Endometrium (tissue), 2 donors: ENCODE measurements at regions not wholly inside any gene's neighbourhood (a gene's known extent, or its start where the extent isn't known, plus 50 kb on each side); places are given as distances from the start of the nearest gene placed in this dataset.

Experiments used
- FAIRE-seq: peaks from 2 replicates; lab custom pipeline; 2012; peaks lifted over from hg19 to GRCh38; lab: Jason Lieb, UNC
- donor health status: control.
- donor health status: control.

DNA sequence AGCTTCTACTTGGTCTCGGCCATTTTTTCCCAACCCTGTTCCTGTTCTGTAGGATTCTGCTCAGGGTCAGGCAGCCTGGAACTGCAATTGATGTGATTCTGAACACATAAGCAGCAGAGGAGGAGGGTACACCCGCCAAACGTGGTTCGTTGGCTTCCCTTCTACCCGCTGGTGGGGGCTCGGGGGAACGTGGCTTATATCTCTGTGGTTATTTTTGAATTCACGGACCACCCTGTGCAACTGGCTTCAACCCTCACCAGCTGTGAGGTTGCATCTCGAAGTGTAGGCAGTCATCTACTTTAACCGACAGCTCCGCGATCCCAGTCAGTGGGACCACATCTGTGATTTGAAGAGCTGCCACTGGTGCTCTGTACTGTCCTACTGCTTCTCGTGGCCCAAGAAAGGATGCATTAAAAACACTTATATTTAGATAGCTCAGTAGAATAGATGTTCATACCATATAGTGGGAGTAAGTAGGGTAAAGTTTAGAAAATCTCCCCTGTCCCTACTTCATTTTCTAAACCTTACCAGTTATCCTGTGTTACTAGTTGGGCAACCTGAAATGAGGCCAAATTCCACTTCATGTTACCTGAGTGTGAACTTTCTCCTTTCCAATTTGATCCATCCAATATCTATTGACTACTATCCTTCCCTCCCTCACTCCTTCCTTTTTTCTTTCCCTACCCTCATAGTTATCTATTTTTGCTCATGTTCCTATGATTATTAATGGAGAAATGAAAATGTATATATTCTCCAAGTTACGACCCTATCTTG, 80.4 kb upstream of the BCOR start:
- FAIRE-seq, result no peak

DNA sequence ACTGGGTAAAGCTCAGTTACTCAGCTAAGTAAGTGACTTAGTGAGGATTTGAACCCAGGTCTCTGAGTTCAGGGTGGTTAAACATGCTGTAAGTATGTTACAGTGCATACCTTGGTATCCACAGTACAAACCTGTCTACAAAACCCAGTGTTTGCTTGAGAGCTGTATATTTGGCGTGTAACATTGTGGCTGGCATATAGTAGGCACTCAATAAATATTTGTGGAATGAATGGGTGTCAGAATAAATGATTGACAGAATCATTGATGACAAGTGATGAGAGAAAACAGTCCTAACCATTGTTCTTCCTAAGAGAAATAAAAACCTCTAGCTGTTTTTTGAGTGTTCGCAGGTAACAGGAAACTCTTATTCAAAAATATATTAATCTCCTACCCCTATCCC, 79.7 kb upstream of the BCOR start:
- FAIRE-seq, result no peak

GRCh38 chrX:40177117-40177430, 79.3 kb upstream of the BCOR start:
- no peak for FAIRE-seq

DNA sequence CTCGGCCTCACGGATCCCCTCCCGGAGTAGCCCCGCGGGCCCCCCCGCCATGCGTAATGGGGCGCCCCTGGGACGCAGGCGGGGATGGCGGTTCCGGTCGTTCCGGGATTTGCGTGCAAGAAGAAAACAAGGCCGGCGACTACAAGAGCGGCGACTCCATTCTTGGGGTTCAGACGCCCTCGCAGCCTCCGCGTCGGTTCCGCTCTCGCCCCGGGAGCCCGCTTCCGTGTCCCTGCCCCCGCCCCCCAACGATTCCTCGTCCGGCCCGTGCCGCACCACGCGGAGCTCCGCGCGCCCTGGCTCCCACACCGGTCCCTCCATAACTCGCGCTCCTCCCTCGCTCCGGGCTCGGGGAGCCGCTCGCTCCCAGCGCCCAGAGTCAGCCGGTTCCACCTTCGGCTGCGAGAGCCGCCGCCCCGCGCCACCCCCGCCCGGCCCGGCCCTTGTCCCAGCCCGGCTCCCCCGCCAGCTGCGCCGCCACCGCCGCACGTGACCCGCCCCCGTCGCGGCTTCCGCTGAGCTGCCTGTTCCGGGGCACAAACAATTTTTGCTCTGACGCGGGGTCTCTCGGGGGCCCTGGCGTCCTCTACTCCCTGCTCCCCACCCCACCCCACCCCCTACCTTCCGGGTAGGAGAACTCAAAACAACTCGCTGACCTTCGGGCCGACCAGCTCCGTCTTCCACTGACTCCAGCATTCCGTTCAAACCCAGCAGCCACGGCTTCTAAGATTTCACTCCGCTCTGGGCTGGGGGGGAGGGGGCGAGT, 78.8 kb upstream of the BCOR start:
- no peak for FAIRE-seq

DNA sequence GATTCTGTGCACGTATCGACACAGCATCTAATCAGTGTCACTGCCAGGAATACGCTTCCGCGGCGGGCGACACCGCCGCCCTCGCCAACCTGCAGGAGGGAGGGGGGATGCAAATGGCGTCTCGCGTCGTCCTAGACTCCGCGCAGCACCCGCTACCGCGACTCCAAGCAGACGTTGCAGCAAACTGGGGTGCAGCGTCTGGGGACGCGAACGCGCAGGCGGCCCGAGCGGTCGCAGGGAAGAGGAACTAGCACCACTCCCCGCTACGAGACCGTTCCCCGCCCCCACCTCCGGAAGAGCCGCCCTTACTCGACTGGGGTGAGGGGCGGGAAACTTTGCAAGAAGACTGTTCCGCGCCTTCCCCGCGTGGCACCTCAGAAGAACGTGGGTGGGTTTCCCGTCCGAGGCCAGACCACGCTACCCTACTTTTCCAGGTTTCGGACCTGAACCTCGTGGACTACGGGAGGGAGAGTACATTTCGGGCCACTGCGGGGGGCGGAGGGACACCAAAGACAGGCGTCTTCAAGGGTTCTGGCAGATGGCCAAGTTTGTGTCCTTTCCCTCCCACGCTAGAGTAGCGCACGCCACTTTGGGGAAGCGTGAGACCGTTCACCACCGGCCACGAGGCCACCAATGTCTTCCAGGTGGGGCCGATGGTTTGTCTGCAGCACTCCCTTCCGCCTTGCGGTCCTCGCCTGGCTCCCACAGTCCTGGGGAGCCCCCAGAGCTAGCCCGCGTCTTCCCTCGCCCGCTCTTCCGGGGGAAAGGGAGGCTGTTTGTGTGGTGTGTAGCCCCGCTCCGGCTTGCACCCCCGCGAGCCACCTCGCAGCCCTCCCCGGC, 78.0 kb upstream of the BCOR start:
- no peak for FAIRE-seq

DNA sequence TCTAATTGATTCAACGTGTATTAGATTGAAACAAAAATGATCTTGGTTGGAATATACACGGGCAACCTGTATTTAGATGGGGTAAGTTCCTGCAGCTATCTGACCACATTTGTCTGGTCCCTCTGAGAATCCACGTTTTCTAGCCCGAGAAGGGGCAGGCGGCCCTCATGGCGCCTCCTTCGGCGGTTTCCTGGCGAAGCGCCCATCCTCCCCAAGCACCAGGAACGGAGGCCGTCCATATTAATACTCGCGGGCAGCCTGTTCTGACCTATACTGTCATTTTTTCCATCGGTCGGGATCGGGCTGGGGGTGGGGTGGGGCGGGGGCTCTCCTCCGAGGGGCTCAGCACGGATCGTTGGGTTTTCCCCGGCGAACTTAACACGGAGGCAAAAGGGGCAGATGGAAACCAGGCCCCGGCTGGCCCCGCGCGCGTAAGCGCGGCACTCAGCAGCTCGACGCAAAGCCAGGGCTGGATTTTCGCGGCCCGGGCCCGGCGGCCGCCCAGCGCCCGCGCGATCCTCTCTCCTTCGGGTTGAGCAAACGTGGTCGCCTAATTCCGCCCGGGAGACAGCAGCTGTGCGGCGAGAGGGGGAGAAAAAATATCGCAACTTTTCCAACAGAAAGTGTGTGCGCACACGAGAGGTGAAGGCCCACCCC, 77.2 kb upstream of the BCOR start:
- FAIRE-seq, result no peak

DNA sequence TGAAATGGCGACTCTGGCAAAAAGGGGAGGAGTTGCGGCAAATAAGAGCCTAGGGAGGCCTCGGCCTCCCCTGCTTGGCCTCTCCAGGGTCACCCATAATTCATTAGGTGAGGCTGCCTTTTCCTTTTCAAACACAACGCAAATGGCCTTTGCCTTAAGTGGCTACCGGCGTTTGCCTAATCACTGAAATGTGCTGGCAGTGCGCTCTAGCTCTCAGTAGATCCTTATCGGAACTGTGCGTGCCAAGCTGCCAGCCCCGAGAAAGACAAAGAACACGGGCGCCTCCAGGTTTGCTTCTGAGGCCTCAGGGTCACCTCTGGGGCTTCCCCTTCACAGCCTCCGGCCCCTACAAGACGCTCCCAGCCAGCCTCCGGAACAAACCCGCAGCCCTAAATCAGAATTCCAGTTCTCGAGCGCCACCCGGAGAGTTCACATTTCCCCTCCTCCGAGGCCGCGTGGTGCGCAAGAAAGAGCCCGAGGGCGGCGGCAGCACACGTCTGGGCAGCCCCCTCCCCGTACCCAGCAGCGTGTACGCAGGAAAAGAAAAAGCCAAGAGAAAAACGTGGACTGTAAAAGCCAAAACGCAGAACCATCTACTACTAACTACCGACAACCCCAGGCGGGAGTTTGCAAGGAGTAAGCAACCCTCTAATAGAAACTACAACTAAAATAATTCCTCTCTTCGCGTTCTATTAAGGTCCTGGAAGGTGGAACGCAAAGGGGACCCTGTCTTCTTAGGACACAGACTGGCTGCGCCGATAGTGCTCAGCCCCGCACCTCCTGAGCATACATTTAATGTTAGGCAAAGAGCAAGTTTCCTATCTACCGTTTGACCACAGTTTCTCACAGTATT, 76.5 kb upstream of the BCOR start:
- FAIRE-seq, result no peak

DNA sequence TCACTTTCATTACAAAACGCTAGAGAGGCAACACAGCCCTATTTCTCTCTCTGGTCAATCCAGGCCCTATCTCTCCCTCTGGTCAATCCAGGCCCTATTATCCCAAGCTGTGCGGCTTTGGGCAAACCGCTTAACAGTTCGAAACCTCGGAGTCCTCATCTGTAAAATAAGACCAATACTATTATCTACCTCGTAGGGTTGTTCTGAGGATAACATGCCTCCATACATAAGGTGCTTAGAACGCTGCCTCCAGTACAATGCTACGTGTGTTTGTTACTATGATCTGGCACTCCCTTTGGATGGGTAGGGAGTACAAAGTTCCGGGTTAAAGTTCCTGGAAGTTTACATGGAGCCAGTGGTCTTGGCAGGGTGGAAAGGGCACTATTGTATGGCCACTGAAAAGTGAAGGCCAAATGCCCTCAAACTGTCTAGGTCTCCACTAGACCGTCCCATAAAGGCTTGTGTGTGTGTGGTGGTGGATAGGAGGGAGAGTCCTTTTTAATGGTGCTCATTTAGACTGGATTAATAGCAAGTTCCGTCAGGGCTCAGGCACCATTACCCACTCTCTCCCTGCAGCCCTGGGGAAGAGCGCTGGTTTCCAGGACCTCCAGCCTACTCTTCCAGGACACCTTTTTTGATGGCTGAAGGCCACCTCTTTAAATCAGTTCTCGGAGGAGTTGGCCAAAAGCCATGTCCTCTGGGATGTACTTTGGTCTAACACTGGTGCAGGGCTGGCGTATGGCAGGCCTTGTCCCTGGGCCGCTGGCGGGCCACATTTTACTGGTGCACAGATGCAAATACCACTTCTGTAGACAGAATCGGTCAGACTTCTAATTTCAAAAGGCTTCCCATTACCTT, 75.6 kb upstream of the BCOR start:
- FAIRE-seq, result no peak

- no peak for FAIRE-seq
These were observed 74.8 kb upstream of the BCOR start for GRCh38 chrX:40172401-40173142.

DNA sequence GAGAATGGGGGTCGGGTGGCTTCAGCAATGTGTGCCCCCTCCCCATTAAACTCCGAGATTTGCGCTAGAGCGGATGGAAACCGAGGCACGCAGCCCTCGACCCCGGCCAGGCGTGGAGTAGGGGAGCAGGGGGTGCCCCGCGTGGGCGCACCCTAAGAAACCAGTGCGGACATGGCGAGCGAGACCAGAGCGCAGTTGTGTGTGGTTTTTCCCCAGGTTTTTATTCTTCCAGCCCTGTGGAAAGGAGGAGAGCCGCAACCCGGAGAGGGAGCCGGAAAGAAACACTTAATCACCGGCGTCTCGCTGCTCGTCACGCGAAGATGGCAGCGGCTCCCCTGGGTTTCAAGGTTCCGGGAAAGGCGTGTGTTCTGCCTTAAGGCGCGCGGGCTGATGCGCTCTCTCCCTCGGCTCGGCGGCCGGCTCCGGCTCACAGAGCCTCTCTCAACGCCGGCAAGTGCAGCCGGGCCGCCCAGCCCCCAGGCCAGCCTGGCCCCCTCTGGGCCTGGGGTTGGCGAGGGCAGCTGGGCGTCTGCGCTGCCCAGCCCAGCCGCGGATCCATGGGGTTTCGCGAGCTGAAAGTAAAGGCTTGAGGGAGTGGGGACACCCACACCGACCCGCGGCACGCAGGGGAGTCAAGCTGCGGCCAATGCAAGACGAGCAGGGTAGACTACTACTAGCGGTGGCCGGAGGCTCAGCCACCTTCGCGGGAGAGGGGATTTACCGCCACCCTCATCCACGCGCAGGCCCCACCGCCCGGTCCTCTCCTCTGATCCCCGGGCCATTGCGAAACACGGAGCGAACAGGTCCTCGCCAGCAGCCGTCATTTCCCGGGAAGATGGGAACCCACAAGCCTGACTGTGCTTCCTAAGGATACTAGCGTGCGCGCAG, 74.0 kb upstream of the BCOR start:
- no peak for FAIRE-seq

DNA sequence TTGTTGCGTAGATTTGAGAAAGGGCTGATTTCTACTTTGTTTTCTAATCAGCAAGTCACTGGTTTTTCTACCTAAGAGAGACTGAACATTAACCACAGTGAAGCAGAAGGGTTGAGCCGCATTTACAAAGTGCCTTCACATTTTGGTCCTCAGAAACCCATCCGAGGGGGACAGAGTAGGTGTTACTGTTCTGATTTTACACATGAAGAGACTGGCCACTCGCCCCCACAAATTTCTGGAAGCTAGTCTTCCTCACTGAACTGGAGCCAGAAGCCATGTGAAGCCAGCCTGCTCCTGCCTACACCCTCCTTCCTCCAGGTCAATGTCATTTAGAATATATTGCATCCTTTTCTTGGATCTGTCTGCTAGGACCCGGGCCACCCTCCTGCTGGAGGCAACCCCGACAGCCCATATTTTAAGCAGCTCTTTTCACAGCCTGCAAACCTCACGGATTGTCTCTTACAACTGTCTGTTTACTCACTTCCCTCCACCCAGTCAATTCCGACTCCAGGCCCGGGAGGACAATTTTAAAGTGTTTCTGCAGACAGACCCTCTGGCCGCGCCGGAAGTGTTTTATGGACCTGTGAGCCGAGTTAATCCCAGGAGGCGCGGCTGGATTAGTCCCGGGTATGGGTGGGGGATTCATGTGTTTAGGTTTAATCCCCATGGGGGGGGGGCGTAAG, 73.2 kb upstream of the BCOR start:
- no peak for FAIRE-seq

DNA sequence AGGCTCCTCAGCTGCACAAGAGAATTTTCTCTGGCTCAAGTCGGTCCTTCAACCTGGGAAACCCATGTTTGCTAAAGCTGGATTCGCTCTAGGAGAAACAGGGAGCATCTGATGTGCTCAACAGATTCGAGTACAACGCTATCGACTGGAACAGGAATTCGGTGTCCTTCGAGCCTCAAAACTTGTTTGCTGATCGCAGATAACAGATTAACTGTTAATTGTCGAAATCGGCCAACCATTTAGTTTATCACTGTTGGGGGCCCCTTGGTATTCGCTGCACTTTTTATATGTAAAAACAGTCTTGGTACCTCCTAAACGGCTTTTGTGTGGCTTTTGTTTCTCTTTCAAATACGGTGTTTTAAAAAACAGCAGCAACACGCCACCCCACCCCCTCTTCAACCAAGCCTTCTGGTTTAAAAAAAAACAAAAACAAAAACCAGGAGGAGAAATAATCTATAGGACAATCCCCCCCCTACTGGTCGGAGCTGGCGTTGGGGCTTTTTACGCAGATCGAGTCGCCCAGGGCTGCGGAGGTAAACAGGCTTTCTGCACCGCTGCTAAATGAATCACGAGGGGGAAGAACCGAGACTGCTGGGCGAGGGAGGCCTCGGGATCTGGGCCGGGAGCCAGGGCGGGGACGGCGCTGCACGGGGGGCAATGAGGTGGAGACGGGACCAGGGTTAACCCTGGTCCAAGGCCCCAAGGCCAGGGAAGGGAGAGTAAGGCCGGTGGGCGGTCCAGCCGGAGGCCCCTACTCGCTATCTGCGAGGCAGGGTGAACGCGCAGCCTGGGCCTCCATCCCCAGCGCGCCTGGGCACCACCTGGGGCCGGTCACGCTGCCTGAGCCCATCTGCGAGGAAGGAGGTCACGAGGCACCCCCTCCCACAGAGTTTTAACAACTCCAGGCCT, 71.7 kb upstream of the BCOR start:
- FAIRE-seq, result no peak

DNA sequence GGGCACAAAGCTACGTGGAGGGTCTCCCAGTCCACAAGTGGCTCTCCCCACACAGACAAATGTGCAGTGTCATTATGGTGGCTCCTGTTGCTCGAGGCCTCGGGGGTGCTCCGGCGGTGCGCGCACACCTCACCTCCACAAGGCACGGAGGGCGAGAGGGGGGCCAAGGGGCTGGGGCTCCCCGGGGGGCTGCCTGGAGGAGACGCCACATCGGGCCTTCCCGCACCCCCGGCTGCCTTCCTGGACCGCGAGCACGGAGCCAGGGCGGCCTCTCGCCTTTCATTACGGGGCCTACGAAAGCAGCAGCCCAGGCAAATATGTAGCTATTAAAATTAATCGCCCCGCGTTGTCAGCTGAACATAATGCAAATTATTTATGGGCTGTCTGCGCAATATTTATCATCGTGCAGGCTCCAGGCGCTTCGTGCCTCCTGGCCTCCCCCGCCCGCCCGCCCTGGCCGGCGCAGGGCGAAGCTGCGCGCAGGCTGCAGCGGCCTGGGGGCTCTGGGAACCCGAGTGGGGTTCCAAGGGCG, 70.8 kb upstream of the BCOR start:
- no peak for FAIRE-seq

DNA sequence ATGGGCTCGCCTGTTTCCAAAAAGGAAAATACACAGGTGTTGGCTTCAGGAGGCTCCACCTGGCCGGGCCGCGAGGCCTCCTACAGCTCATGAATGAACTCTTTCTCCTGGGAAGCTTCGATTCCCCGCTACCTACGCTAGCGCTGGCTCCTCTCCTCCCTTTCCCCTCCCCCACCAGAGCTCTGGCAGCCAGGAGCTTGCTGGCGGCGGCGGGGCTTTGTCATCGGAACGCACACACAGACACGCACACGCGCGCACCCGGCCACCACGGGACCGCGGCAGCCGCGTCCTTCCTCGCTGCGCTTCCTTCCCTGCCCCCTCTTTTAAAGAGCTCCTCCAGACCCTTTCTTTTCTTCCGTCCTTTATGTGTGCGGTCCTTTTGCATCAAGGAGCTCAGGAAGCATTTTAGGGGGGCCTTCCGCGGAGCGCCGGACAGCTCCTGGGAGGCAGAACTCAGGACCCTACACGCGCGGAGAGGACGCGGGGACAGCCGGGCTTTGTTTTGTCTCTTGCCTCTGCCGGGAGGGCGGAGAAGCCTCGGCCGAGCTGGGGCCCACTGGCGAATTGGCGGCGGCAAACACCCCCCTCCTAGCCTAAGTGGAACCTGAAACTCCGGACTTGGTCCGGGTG, 70.2 kb upstream of the BCOR start:
- FAIRE-seq, result no peak

DNA sequence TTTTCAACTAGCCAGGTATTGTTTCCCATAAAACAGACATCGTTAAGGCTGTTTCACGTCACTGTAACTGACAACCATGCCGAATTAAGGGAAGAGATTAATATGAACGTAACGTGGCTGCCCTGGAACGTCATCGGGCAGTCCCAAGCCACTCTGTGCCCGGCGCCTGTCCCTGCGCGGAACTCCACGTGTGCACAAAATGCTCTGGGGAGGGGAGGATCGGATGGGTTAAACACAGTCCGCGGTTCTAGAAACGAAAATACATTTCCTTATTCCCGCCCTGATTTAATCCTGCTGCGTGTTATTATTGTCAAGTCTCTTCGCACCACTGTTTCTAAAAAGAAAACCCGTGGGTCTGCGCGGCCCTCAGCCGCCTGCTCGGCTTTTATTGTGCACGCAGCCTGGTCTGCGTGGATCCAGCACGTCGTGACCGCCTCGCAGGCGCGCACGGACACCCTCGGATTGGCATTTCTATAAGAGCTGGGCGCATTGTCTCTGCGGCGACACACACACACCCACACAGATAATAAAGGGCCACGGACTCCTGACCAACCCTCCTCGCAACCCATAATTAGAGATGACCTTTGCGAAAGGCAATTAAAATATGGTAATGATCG, 69.6 kb upstream of the BCOR start:
- no peak for FAIRE-seq

DNA sequence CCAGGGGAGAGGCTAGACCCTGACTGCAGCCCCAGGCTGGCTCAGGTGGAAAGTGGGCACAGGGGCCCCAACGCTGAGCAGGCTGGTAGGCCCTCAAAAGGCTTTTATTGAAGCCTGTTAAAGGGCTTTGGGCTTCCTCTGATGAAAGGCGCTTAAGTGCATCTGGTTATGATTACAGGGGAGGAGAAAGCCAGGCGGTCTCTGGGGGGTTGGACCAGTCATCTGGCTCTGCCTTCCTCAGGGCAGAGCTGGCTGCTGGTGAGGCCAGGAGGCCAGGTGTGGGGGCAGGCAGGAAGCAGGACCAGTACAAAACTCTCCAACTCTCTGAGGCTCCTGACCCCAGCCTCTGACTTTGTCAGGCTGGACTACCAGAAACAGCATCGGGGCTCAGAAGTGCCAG, 68.8 kb upstream of the BCOR start:
- no peak for FAIRE-seq
